Neural cell (in vitro differentiated cells): ENCODE measurements at regions not wholly inside any gene's neighbourhood (a gene's known extent, or its start where the extent isn't known, plus 50 kb on each side); places are given as distances from the start of the nearest gene placed in this dataset.

Experiments used
- CTCF ChIP-seq: fragments of 450-650 bp; IDR thresholded peaks from 2 replicates; pipeline ENCODE4 v1.5.1; 2014; ENCODE audit warnings: antibody characterized with exemption, mild to moderate bottlenecking, moderate library complexity; ENCODE audit not compliant: poor library complexity, severe bottlenecking
- EZH2 ChIP-seq: fragments of 200-600, 300-800 bp; shearing (Covaris generic), sonication (generic); IDR thresholded peaks from 2 replicates; pipeline ENCODE4 v1.6.1; 2014; ENCODE audit warnings: antibody characterized with exemption, low read length, borderline replicate concordance, mild to moderate bottlenecking; ENCODE audit not compliant: insufficient read depth, poor library complexity, severe bottlenecking
- MXI1 ChIP-seq: fragments of 450-650 bp; conservative IDR thresholded peaks from 2 replicates; pipeline ENCODE4 v1.6.1; 2014; ENCODE audit warnings: antibody characterized with exemption, mild to moderate bottlenecking; ENCODE audit not compliant: poor library complexity, severe bottlenecking
- POLR2AphosphoS5 ChIP-seq: IDR thresholded peaks from 2 replicates; pipeline ENCODE4 v1.6.1; 2012
- RAD21 ChIP-seq: fragments of 450-650 bp; conservative IDR thresholded peaks from 2 replicates; pipeline ENCODE4 v1.6.1; 2014; ENCODE audit warnings: antibody characterized with exemption, mild to moderate bottlenecking, moderate library complexity
- REST ChIP-seq: IDR thresholded peaks from 2 replicates; pipeline ENCODE4 v1.6.1; 2012; ENCODE audit warnings: borderline replicate concordance
- SMC3 ChIP-seq: fragments of 450-650 bp; conservative IDR thresholded peaks from 2 replicates; pipeline ENCODE4 v1.6.1; 2014; ENCODE audit warnings: antibody characterized with exemption, mild to moderate bottlenecking, moderate library complexity; ENCODE audit not compliant: poor library complexity

GRCh38 chr3:3461317-3461716, 281.8 kb upstream of the CRBN start:
- no peak for TF ChIP-seq REST
- TF ChIP-seq SMC3 = no peak
- TF ChIP-seq CTCF = no peak
- no peak for TF ChIP-seq EZH2
- TF ChIP-seq POLR2AphosphoS5 = no peak
- no peak for TF ChIP-seq RAD21
- no peak for TF ChIP-seq MXI1
